HCT116 (cell line): ENCODE measurements at regions not wholly inside any gene's neighbourhood (a gene's known extent, or its start where the extent isn't known, plus 50 kb on each side); places are given as distances from the start of the nearest gene placed in this dataset.

Experiments
- ATAC-seq: fragments of 200-7000 bp; cut with Tn5 transposase; 2 replicates; pipeline ENCODE4 v1.9.1; 2020; ENCODE audit warnings: mild to moderate bottlenecking, moderate library complexity
- BruUV-seq: library from RNA; stranded (reverse); fragments of 400-500 nt; replicated peaks from 2 replicates; lab custom pipeline; 2021; lab: Mats Ljungman, UMichigan
- CTCF ChIA-PET: fragments of 300-600 bp; sonication (Branson Sonifier 250); formaldehyde crosslinking; loops from one replicate; lab custom pipeline; 2021; ENCODE audit warnings: antibody characterized with exemption; lab: Charles Lee
- POLR2A ChIA-PET: fragments of 300-600, 350-600 bp; sonication (Branson Sonifier 250); formaldehyde crosslinking; loops from one replicate; lab custom pipeline; 2021; ENCODE audit warnings: antibody characterized with exemption; lab: Charles Lee
- RAD21 ChIA-PET, 2 experiments: fragments of 300-600 bp; sonication (Branson Sonifier 250); formaldehyde crosslinking; loops; one replicate each; lab custom pipeline; 2023; ENCODE audit warnings: low total read pairs in 2 of 2; ENCODE audit not compliant: uncharacterized antibody in 2 of 2, unreplicated experiment in 2 of 2, low non-redundant PET in 1 of 2; lab: Charles Lee
- DNase-seq: peaks from one replicate; pipeline ENCODE4 v3.0.0-alpha.2; 2010; ENCODE audit warnings: low read depth, low spot score
- H2AFZ ChIP-seq: fragments of 200-600 bp; shearing (Covaris generic), sonication (generic); 2 replicates; pipeline ENCODE4 v1.6.1; 2017; ENCODE audit warnings: low read depth, mixed run types, mixed read lengths, antibody characterized with exemption, low read length; ENCODE audit not compliant: poor library complexity, severe bottlenecking
- H3K27ac ChIP-seq: 2 replicates; pipeline ENCODE4 v1.5.1; 2012; ENCODE audit warnings: low read depth, low read length
- H3K27me3 ChIP-seq: fragments of 200-600 bp; sonication (generic); 2 replicates; pipeline ENCODE4 v1.6.1; 2016; ENCODE audit warnings: mixed run types, low read length, mixed read lengths; ENCODE audit not compliant: insufficient read depth
- H3K36me3 ChIP-seq, 2 experiments: fragments of 200-500 bp in 1 of 2; fragments of 200-600 bp in 1 of 2; sonication (Bioruptor generic) in 1 of 2; sonication (generic) in 1 of 2; 2 replicates each; pipeline versions ENCODE4 v1.5.1 to v1.6.1; 2014 to 2016; ENCODE audit warnings: low read length in 2 of 2, inconsistent platforms in 1 of 2, mixed read lengths in 1 of 2, mixed run types in 1 of 2; ENCODE audit not compliant: insufficient read depth in 2 of 2, control insufficient read depth in 1 of 2
- H3K4me1 ChIP-seq, 2 experiments: fragments of 200-600 bp in 1 of 2; sonication (generic) in 1 of 2; 2 replicates each; pipeline versions ENCODE4 v1.5.1 to v1.6.1; 2012 to 2017; ENCODE audit warnings: low read length in 2 of 2, inconsistent platforms in 1 of 2, mild to moderate bottlenecking in 1 of 2, mixed read lengths in 1 of 2, mixed run types in 1 of 2, moderate library complexity in 1 of 2; ENCODE audit not compliant: insufficient read depth in 2 of 2, control insufficient read depth in 1 of 2
- H3K4me2 ChIP-seq: fragments of 200-600 bp; sonication (generic); 2 replicates; pipeline ENCODE4 v1.6.1; 2017; ENCODE audit warnings: mixed run types, low read length, mixed read lengths
- H3K4me3 ChIP-seq, 2 experiments: fragments of 200-600 bp in 1 of 2; sonication (generic) in 1 of 2; replicated peaks in 1 of 2; 2 replicates each; pipeline ENCODE4 v1.5.1; 2011 to 2016; ENCODE audit warnings: low read length in 2 of 2, control low read depth in 1 of 2, low read depth in 1 of 2, mild to moderate bottlenecking in 1 of 2, mixed read lengths in 1 of 2, mixed run types in 1 of 2
- H3K79me2 ChIP-seq: fragments of 200-600 bp; sonication (generic); 2 replicates; pipeline ENCODE4 v1.6.1; 2017; ENCODE audit warnings: mild to moderate bottlenecking, mixed run types, low read length, moderate library complexity, mixed read lengths; ENCODE audit not compliant: insufficient read depth
- H3K9ac ChIP-seq: fragments of 200-600 bp; sonication (generic); 2 replicates; pipeline ENCODE4 v1.6.1; 2016; ENCODE audit warnings: low read length, mixed read lengths
- H3K9me2 ChIP-seq: fragments of 200-600 bp; sonication (generic), shearing (Covaris generic); 2 replicates; pipeline ENCODE4 v1.6.1; 2017; ENCODE audit warnings: mixed run types, mild to moderate bottlenecking, moderate library complexity; ENCODE audit not compliant: insufficient read depth
- H3K9me3 ChIP-seq, 2 experiments: fragments of 200-500 bp in 1 of 2; fragments of 200-600 bp in 1 of 2; sonication (Bioruptor generic) in 1 of 2; sonication (generic) in 1 of 2; 2 replicates each; pipeline ENCODE4 v1.6.1; 2014 to 2017; ENCODE audit warnings: low read length in 2 of 2, mixed read lengths in 2 of 2, inconsistent platforms in 1 of 2, low read depth in 1 of 2, mild to moderate bottlenecking in 1 of 2, mixed run types in 1 of 2, moderate library complexity in 1 of 2; ENCODE audit not compliant: control insufficient read depth in 1 of 2, insufficient read depth in 1 of 2
- H4K20me1 ChIP-seq: fragments of 200-600 bp; sonication (generic), shearing (Covaris generic); 2 replicates; pipeline ENCODE4 v1.6.1; 2017; ENCODE audit warnings: mixed run types, mild to moderate bottlenecking, moderate library complexity; ENCODE audit not compliant: insufficient read depth
- YY1 ChIP-seq: IDR thresholded peaks from 2 replicates; pipeline ENCODE4 v1.6.1; 2011; ENCODE audit warnings: low read length, low read depth, moderate library complexity, mild to moderate bottlenecking; ENCODE audit not compliant: insufficient replicate concordance; ENCODE audit errors: extremely low read depth
- ZNF274 ChIP-seq: fragments of 200-500 bp; sonication (Bioruptor generic); IDR thresholded peaks from 2 replicates; pipeline ENCODE4 v1.6.1; 2014; ENCODE audit warnings: mild to moderate bottlenecking, low read depth, low read length, inconsistent platforms
- intact Hi-C: fragments of 100-400 bp; cut with micrococcal nuclease; formaldehyde crosslinking; loops from 2 replicates; pipeline ENCODE4 v1.10.0; 2022
- TF ChIP-seq, protein P1 (sequence below), 3 experiments: fragments of 200-600 bp in 1 of 3; sonication (generic) in 1 of 3; IDR thresholded peaks in 2 of 3; conservative IDR thresholded peaks in 1 of 3; 2 replicates each; pipeline ENCODE4 v1.5.1; 2012 to 2017; ENCODE audit warnings: low read depth in 2 of 3, low read length in 2 of 3, antibody characterized with exemption in 1 of 3, borderline replicate concordance in 1 of 3, control low read depth in 1 of 3, mild to moderate bottlenecking in 1 of 3, mixed read lengths in 1 of 3, mixed run types in 1 of 3, moderate library complexity in 1 of 3; ENCODE audit not compliant: insufficient read depth in 1 of 3
- TF ChIP-seq, protein P2 (sequence below): IDR thresholded peaks from 2 replicates; pipeline ENCODE4 v1.6.1; 2012; ENCODE audit warnings: low read depth
- TF ChIP-seq, protein P3 (sequence below): IDR thresholded peaks from 2 replicates; pipeline ENCODE4 v1.6.1; 2011; ENCODE audit warnings: mild to moderate bottlenecking, low read length, moderate library complexity; ENCODE audit not compliant: insufficient replicate concordance; ENCODE audit errors: extremely low read depth

DNA sequence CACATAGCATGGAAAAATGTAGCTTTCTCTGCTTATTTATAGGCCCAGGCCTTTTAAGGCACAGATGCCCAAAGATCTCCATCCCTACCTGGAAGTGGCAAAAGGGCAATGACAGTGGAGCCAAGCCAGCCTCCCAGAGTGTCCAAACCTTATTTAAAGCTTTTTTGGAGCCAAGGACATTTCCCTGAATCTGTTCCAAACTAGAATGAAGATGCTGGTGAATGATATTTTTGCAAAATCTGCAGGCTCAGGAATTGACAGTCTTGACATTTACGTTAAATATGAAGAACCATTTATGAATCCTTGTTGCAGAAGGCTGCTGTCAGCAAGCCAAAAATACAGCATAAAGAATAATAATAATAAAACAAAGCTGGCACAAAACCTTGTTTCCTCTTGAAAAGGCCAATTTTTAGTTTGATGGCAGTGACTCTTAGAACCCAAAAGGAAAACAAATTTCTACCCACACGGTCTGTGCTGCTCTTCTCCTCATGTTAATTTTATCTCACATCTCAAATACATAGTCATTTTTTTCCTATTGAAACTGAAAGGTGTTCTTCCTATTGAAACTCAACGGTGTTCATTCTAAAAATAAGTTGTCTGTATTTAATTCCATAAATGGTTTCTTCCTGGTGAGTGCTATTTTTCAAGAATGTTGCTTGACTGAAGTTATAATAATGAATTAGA, 206.3 kb upstream of the TBL1X start:
- CTCF ChIA-PET = no interaction called here
- POLR2A ChIA-PET = no interaction called here
- no peaks in the 10 kb centered on the region for H4K20me1 ChIP-seq
- H3K4me2 ChIP-seq = no peak overlapping the region
- TF ChIP-seq, protein P1, sequence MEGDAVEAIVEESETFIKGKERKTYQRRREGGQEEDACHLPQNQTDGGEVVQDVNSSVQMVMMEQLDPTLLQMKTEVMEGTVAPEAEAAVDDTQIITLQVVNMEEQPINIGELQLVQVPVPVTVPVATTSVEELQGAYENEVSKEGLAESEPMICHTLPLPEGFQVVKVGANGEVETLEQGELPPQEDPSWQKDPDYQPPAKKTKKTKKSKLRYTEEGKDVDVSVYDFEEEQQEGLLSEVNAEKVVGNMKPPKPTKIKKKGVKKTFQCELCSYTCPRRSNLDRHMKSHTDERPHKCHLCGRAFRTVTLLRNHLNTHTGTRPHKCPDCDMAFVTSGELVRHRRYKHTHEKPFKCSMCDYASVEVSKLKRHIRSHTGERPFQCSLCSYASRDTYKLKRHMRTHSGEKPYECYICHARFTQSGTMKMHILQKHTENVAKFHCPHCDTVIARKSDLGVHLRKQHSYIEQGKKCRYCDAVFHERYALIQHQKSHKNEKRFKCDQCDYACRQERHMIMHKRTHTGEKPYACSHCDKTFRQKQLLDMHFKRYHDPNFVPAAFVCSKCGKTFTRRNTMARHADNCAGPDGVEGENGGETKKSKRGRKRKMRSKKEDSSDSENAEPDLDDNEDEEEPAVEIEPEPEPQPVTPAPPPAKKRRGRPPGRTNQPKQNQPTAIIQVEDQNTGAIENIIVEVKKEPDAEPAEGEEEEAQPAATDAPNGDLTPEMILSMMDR (IDR thresholded peaks at IDR 0.05 in 2 of 3, conservative IDR thresholded peaks at IDR 0.05 in 1 of 3; ENCODE audit: borderline replicate concordance in 1 of 3, insufficient read depth in 1 of 3, low read depth in 2 of 3, low read length in 2 of 3) = no peak
- TF ChIP-seq ZNF274 = no peak
- TF ChIP-seq, protein P2, sequence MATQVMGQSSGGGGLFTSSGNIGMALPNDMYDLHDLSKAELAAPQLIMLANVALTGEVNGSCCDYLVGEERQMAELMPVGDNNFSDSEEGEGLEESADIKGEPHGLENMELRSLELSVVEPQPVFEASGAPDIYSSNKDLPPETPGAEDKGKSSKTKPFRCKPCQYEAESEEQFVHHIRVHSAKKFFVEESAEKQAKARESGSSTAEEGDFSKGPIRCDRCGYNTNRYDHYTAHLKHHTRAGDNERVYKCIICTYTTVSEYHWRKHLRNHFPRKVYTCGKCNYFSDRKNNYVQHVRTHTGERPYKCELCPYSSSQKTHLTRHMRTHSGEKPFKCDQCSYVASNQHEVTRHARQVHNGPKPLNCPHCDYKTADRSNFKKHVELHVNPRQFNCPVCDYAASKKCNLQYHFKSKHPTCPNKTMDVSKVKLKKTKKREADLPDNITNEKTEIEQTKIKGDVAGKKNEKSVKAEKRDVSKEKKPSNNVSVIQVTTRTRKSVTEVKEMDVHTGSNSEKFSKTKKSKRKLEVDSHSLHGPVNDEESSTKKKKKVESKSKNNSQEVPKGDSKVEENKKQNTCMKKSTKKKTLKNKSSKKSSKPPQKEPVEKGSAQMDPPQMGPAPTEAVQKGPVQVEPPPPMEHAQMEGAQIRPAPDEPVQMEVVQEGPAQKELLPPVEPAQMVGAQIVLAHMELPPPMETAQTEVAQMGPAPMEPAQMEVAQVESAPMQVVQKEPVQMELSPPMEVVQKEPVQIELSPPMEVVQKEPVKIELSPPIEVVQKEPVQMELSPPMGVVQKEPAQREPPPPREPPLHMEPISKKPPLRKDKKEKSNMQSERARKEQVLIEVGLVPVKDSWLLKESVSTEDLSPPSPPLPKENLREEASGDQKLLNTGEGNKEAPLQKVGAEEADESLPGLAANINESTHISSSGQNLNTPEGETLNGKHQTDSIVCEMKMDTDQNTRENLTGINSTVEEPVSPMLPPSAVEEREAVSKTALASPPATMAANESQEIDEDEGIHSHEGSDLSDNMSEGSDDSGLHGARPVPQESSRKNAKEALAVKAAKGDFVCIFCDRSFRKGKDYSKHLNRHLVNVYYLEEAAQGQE = no peak
- TF ChIP-seq, protein P3, sequence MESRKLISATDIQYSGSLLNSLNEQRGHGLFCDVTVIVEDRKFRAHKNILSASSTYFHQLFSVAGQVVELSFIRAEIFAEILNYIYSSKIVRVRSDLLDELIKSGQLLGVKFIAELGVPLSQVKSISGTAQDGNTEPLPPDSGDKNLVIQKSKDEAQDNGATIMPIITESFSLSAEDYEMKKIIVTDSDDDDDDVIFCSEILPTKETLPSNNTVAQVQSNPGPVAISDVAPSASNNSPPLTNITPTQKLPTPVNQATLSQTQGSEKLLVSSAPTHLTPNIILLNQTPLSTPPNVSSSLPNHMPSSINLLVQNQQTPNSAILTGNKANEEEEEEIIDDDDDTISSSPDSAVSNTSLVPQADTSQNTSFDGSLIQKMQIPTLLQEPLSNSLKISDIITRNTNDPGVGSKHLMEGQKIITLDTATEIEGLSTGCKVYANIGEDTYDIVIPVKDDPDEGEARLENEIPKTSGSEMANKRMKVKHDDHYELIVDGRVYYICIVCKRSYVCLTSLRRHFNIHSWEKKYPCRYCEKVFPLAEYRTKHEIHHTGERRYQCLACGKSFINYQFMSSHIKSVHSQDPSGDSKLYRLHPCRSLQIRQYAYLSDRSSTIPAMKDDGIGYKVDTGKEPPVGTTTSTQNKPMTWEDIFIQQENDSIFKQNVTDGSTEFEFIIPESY = no peak
- TF ChIP-seq YY1 = no peak
- no peaks in the 10 kb centered on the region for H3K9me2 ChIP-seq
- RAD21 ChIA-PET = no interaction called here
- H3K27me3 ChIP-seq = 0 out of 2 replicates have a peak, but pooled peaks cover 4% of the 10 kb centered on the region
- H3K79me2 ChIP-seq = no peaks in the 10 kb centered on the region
- H3K9ac ChIP-seq = no peak overlapping the region
- no TSS peak for BruUV-seq
- H2AFZ ChIP-seq = no peak overlapping the region
- no peaks in the 10 kb centered on the region for H3K36me3 ChIP-seq
- H3K27ac ChIP-seq = no peak overlapping the region
- ATAC-seq = no peak
- no peaks in the 10 kb centered on the region for H3K9me3 ChIP-seq
- H3K4me3 ChIP-seq = no peak overlapping the region
- no peak for DNase-seq
- intact Hi-C loops = no loop called here
- no peaks in the 10 kb centered on the region for H3K4me1 ChIP-seq
